ENCODE measurements at regions not wholly inside any gene's neighbourhood (a gene's known extent, or its start where the extent isn't known, plus 50 kb on each side); places are given as distances from the start of the nearest gene placed in this dataset.

- H3K4me3 ChIP-seq (ENCODE audit: low read depth, low read length) = no peak overlapping the region
- TF ChIP-seq CTCF (conservative IDR thresholded peaks at IDR 0.05; ENCODE audit: low read depth, low read length) = no peak
- DNase-seq (ENCODE audit: low read depth) = no peak
Measured at GRCh38 chr3:66672830-66673229, 172.0 kb upstream of the LRIG1 start.

GRCh38 chr3:66673293-66673692 is 172.5 kb upstream of the LRIG1 start:
- TF ChIP-seq CTCF (conservative IDR thresholded peaks at IDR 0.05; ENCODE audit: low read depth, low read length) = no peak
- no peak overlapping the region for H3K4me3 ChIP-seq (ENCODE audit: low read depth, low read length)
- DNase-seq (ENCODE audit: low read depth) = no peak

GRCh38 chr3:66675366-66675765 is 174.5 kb upstream of the LRIG1 start:
- H3K4me3 ChIP-seq (ENCODE audit: low read depth, low read length) = no peak overlapping the region
- no peak for DNase-seq (ENCODE audit: low read depth)
- no peak for TF ChIP-seq CTCF (conservative IDR thresholded peaks at IDR 0.05; ENCODE audit: low read depth, low read length)

GRCh38 chr3:66692042-66692765 is 191.4 kb upstream of the LRIG1 start:
- no peak overlapping the region for H3K4me3 ChIP-seq (ENCODE audit: low read depth, low read length)
- no peak for TF ChIP-seq CTCF (conservative IDR thresholded peaks at IDR 0.05; ENCODE audit: low read depth, low read length)
- no peak for DNase-seq (ENCODE audit: low read depth)

- TF ChIP-seq CTCF (conservative IDR thresholded peaks at IDR 0.05; ENCODE audit: low read depth, low read length) = no peak
- DNase-seq (ENCODE audit: low read depth) = no peak
- H3K4me3 ChIP-seq (ENCODE audit: low read depth, low read length) = no peak overlapping the region
Measured at GRCh38 chr3:66692766-66693150, 191.9 kb upstream of the LRIG1 start.

GRCh38 chr3:66693461-66694031 is 192.7 kb upstream of the LRIG1 start:
- no peak overlapping the region for H3K4me3 ChIP-seq (ENCODE audit: low read depth, low read length)
- peak; percentile 4 for DNase-seq (ENCODE audit: low read depth)
- no peak for TF ChIP-seq CTCF (conservative IDR thresholded peaks at IDR 0.05; ENCODE audit: low read depth, low read length)

- no peak for TF ChIP-seq CTCF (conservative IDR thresholded peaks at IDR 0.05; ENCODE audit: low read depth, low read length)
- no peak overlapping the region for H3K4me3 ChIP-seq (ENCODE audit: low read depth, low read length)
- no peak for DNase-seq (ENCODE audit: low read depth)
Measured at GRCh38 chr3:66702126-66702525, 201.3 kb upstream of the LRIG1 start.

All from epithelial cell of proximal tubule (primary cell).